Skin epidermis (tissue), 12 donors: ENCODE measurements at regions not wholly inside any gene's neighbourhood (a gene's known extent, or its start where the extent isn't known, plus 50 kb on each side); places are given as distances from the start of the nearest gene placed in this dataset.

Experiments
- H3K27ac ChIP-seq, 21 experiments: fragments of 200-600 bp; sonication (generic) in 11 of 21; one replicate each; pipeline ENCODE4 v1.5.0; 2020; ENCODE audit warnings: mild to moderate bottlenecking in 3 of 21, inconsistent platforms in 2 of 21, moderate library complexity in 2 of 21
- H3K4me3 ChIP-seq, 7 experiments: fragments of 200-600 bp; sonication (generic) in 2 of 7; one replicate each; pipeline ENCODE4 v1.5.0; 2020; ENCODE audit warnings: inconsistent platforms in 2 of 7, mild to moderate bottlenecking in 2 of 7, moderate library complexity in 1 of 7

DNA sequence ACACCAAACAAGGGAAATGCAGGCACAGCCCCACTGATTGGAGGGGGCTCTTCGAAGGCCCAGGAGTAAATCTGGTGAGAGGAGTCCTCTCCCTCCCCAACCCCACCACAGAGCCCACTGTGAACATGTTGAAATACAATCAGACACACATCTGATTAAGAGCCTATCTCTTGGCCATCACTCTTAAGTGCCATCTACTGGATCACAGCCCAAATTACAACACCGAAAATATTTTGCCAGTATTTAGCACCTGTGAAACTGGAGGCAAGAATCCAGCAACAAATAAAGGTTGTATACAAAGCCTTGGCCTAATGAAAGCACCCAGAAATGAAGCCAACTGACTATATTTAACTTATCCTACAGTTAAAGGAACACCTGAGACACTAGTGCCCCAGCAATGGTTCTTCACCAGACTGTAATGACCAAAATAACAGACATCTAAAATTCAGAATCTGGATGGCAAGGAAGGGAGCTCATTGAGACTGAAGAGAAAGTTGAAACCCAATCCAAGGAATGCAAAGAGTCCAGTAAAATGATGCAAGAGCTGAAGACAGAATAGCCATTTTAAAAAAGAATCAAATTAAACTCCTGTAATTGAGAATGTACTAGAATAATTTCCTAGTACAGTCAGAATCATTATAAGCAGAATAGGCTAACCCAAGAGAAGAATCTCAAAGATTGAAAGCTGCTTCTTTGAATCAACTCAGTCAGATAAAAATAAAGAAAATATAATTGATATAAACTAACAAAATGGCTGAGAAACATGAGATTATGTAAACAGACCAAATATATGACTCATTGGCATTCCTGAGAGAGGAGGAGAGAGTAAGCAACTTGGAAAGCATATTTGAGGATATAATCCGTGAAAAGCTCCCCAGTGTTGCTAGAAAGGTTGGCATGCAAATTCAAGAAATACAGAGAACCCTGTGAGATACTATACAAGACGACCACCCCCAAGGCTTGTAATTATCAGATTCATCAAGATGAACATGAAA, 1117.0 kb downstream of the FLRT2 start:
- Histone ChIP-seq H3K4me3 (no peak overlapping the region), H3K27ac (no peak overlapping the region)

DNA sequence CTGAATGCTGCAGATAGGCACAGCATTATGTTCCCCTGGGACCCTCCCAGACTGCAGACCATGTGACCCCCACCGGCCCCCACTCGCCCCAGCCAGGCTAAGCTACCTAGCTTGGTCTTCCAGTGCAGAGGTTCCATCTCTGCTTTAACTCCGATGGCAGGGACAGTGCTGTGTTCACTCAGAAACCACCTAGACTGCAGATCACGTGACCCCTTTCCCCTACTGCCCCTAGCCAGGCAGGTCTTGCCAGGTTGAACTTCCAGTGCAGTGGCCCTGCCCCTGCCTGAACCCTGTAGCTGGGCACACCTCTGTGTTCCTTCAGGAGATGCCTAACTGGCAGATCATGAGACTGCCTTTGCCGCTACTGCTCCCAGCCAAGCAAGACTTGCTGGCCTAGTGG, 1116.2 kb downstream of the FLRT2 start:
- no peak overlapping the region for H3K4me3 ChIP-seq
- H3K27ac ChIP-seq, result no peak overlapping the region

DNA sequence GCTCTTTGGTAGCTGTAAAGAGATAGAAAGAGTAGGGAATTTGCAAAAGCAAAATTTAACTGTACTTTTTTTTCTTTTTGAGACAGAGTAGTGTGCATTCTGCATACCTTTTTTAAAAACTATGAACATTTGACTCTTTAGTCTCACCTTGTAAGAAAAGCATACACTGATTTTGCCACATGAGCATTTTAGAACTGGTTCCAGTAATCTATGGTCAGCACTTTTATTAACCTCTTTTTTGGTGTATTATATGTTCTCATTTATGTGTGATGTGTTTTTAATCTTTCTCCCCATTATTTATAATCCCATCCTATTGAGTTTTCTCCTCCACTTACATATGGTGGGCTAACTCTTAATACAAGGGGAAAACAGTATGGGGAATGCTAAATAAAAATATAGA, 1111.4 kb downstream of the FLRT2 start:
- Histone ChIP-seq H3K4me3 (no peak overlapping the region), H3K27ac (no peak overlapping the region)

DNA sequence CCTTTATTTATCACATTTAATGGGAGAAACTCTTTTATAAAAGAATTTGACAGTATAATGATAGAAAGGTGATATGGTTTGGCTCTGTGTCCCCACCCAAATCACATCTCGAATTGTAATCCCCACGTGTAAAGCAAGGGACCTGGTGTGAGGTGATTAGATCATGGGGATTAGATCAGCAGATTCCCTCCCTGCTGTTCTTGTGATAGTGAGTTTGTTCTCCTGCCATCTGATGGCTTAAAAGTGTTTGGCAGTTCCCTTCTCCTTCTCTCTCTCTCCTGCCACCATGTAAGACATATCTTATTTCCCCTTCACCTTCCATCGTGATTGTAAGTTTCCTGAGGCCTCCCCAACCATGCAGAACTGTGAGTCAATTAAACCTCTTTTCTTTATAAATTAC, 1110.3 kb downstream of the FLRT2 start:
- Histone ChIP-seq H3K27ac (no peak overlapping the region), H3K4me3 (no peak overlapping the region)

DNA sequence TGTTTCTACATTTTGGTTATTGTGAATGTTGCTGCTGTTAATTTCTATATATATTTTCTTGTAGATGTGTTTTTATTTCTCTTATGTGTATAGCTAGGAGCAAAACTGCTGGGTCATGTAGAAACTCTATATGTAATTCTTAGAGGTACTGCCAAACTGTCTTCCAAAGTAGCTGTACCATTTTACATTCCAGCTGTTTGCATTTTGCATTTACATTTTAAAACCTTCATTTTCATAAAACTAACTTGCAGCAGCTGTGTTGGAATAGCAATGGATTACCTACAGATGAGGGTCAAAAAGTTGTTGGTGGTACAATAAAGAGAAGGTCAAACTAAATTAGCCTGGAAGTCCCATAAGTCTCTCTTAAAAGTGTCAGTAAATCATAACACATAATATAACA, 1109.7 kb downstream of the FLRT2 start:
- no peak overlapping the region for H3K4me3 ChIP-seq

DNA sequence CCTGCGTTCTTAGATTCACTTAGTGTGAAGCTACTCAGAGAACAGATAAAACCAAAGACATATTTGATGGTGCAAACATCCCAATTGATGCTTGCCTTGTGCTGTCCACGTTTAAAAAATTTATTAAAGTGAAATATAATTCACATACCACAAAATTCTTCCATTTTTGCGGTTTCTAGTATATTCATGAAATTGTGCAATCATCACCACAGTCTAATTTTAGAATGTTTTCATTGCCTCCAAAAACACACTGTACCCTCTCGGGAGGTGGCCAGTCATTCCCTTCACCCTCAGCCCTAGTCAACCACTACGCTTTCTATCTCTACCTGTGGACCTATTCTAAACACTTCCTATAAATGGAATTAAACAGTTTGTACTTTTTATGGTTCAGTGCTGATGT, 1109.2 kb downstream of the FLRT2 start:
- H3K4me3 ChIP-seq, result no peak overlapping the region
- no peak overlapping the region for H3K27ac ChIP-seq

More for the DNA sequence above, 1109.7 kb downstream of the FLRT2 start:
- no peak overlapping the region for H3K27ac ChIP-seq

DNA sequence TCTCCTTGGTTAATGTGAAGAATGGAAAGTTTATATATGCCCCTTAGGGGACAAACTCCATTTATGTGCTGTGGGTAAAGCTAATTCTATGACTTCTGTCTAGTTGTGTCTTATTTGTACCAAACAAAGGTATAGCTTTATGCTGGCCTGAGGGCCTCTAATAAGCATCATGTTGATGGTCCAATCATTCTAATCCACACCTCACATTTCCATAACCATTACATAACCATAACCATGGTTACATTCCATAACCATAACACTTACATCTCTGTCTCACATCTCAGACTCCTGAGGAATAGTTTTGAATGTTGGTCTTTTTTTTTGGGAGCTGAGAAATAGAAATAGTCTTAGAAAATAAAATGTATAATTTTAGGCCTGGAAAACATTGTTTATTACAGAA, 1097.1 kb downstream of the FLRT2 start:
- no peak overlapping the region for H3K27ac ChIP-seq
- no peak overlapping the region for H3K4me3 ChIP-seq

DNA sequence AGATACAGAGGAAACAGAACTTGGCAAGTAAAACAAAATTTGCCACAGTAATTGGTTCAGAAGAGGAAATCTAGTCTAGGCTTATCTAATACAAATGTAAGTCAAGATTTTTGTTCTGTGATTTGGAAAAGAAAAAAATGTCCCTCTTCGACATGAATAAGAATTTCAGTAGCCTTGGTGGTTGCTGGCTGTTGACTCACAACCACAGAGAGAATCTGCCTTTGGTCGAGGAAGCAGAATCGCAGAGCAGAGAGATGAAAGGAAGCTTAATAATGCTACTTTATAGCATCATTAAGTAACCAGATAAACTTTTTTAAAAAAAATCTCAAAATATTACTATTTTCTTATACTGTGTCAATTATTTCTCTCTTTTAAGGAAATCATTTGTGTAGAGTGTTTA, 1096.6 kb downstream of the FLRT2 start:
- no peak overlapping the region for H3K27ac ChIP-seq
- no peak overlapping the region for H3K4me3 ChIP-seq

DNA sequence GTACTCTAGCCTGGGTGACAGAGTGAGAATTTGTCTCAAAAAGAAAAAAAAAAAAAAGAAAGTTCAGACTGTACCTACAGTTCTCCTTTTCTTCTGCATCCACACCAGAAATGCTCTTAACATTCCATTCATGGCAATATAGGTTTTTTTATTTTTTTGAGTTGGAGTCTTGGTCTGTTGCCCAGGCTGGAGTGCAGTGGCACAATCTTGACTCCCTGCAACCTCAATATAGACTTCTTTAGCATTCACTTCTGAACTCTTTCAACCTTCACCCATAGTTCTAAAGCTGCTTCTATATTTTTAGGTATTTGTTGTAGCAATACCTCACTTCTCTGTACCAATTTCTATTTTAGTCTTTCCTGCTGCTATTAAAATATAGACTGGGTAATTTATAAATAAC, 1095.7 kb downstream of the FLRT2 start:
- no peak overlapping the region for H3K4me3 ChIP-seq
- H3K27ac ChIP-seq, result no peak overlapping the region

DNA sequence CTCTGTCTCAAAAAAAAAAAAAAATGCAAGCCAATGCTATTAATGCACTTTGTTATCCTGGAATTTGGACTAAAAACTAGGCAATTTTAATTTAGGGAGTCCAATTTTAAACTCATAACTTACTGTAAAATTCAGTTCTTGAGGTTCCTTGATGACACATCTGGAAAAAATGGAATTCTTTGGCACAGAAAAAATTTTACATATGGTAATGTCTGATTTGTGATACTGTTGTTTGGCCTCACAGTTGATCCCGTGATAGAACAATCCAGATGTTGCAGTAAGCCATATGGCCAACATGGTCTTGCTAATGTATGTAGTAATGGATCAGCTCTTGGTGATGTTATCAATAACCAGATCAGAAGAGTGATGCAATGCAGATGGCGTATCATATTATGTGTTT, 1089.8 kb downstream of the FLRT2 start:
- no peak overlapping the region for H3K27ac ChIP-seq
- no peak overlapping the region for H3K4me3 ChIP-seq

DNA sequence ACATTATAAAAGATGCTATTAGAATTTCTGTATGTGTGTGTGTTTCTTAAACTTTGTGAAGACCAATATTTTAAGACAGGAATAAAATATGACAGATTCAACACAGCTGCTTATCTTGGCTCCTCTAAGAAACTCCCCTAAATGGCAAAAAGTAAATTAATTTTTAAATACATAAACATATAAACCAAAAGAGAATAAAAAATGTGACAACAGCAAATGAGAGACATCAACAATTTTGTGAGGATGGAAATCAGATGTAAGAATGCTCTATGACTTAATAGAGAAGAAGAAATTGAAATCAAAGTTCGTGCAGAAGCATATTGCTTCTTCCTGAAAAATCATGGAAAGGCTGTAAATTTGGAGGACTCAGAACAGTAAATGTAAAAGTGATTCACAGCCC, 1083.8 kb downstream of the FLRT2 start:
- no peak overlapping the region for H3K27ac ChIP-seq
- H3K4me3 ChIP-seq, result no peak overlapping the region

DNA sequence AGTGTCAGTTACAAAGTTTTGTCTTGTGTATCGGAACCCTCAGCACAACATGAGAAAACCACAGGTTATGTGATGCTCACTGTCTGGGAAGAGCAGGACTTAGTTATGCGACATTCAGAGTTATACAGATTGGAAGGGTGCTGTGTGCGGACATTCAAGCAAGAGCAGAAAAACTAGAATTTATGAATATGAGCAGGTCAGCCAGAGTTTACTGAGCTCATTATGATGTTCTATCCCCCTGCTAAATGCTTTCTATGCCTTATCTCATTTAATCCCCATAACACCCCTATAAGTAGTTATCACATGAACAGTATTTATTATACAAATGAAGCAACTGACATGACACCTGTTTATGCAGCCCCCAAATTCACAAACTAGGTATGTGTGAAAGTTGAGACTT, 1083.2 kb downstream of the FLRT2 start:
- Histone ChIP-seq H3K27ac (no peak overlapping the region), H3K4me3 (no peak overlapping the region)

DNA sequence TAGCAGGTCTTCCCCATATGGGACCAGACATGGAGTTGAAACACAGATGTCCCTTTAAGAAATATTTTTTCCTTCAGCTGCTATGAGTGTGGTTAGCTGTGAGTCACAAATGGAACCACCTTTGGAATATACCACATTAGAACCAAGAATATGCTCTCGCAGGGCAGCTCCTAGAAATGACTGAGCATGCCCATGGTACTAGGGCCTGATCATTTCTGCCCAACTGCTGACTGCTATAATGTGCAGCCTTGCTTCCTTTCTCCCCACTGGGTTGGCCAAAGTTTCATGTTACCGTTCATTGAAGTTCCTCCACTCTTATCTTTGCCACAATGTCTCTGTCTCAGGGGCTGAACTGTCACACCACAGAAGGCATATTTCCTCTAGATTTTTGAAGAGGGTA, 1074.6 kb downstream of the FLRT2 start:
- Histone ChIP-seq H3K4me3 (no peak overlapping the region), H3K27ac (no peak overlapping the region)

DNA sequence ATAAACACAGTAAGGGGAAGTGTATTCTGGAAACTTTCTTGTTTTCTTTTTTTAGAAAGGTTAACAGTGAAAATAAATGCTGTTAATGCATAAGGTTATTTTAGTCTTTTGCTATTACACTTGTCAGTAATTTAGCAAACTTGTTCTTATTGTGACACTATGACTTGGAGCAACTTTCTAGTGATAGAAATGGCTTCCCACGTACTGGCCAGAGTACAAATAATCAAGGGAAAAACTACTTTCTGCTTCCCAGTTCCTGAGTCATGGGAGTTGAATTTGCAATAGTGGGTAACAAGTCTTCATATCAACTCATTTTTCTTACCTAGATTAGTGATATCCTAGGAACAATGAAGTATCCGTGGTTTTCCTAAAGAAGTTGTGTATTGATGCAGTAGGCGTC, 1072.3 kb downstream of the FLRT2 start:
- Histone ChIP-seq H3K27ac (no peak overlapping the region), H3K4me3 (no peak overlapping the region)

DNA sequence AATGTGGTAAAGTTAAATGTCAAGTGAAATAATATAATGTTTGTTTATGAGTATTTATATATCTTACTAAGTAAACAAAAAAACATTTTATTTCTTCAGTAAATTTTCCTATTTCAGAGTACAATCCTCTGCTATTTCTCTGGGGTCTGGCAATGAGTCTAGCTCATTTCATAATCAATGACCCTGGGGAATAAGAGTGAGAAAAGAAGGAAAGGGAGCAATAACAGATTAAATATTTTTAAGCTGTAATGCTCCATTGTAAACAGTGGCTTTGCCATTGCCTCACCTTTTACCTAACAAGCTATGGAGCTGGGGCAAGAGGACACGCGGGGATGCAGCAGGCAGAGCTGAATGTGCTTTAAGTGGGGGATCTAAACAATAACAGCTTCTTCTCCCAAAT, 1071.9 kb downstream of the FLRT2 start:
- Histone ChIP-seq H3K4me3 (no peak overlapping the region), H3K27ac (no peak overlapping the region)

DNA sequence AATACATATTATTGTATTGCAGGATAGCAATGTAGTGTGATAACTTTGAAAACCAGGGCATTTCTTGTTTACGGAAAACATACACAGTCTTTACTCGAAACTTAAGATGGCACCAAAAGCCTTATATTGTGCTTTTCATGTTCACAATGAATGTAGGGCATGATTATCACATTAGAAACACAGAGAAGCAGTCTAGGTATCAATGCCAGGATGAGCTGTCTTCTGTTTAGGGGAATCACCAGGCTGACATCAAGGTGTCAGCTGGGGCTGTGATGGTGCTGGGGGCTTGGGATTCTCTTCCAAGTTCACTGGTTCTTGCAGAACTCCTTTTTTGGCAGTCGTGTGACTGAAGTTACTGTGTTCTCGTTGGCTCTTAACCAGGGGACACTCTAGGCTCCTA, 1067.3 kb downstream of the FLRT2 start:
- no peak overlapping the region for H3K27ac ChIP-seq
- H3K4me3 ChIP-seq, result no peak overlapping the region

DNA sequence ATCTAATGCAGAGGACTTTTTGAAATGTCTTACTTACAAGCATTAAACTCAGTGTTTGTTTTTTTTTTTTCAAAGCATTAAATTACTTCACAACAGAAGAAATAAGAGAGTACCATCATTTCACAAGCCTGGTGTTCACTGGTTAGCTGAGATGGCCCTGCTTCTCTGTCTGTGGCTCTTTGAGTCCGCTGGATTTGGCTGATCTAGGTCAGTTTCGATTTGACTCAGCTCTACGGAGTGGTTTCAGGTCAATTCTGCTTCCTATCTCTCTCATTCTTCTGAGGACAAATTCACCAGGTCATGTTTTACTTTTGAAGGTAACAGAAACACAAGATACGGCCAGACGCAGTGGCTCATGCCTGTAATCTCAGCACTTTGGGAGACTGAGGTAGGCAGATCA, 1066.1 kb downstream of the FLRT2 start:
- Histone ChIP-seq H3K27ac (no peak overlapping the region), H3K4me3 (no peak overlapping the region)

DNA sequence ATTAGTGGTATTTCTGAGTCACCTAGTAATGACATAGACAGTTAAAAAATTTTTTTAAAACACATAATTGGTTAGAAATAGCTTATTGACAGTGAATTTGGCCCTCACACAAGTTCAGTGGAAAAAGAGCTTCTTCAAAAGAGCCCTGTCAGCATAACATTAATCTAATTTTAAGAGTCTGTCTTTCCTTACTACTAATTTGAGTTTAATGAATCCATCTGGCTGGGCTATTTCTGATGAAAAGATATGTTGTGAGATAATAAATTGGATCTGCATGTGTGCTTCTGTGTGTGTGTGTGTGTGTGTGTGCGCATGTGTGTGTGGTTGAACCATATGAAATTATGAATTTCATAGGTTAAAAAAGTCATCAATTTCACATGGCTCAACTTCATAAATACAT, 1045.2 kb downstream of the FLRT2 start:
- Histone ChIP-seq H3K27ac (no peak overlapping the region), H3K4me3 (no peak overlapping the region)

DNA sequence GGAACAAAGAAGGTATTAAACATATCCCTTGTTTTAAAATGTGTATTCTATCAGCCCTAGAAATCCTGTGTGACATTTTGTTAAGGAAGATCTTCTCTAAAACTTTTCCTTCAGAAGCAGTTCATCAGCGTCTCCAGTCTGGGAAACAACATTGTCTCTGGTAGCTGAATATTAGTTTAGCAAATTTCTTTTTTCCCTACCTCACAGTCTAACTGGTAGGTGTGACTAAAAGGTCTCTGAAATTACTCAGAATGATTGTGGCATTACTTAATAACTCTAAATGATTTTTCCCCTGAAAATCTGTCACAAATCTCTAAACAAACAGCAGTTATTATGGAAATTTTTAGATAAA, 1044.8 kb downstream of the FLRT2 start:
- Histone ChIP-seq H3K4me3 (no peak overlapping the region), H3K27ac (no peak overlapping the region)

DNA sequence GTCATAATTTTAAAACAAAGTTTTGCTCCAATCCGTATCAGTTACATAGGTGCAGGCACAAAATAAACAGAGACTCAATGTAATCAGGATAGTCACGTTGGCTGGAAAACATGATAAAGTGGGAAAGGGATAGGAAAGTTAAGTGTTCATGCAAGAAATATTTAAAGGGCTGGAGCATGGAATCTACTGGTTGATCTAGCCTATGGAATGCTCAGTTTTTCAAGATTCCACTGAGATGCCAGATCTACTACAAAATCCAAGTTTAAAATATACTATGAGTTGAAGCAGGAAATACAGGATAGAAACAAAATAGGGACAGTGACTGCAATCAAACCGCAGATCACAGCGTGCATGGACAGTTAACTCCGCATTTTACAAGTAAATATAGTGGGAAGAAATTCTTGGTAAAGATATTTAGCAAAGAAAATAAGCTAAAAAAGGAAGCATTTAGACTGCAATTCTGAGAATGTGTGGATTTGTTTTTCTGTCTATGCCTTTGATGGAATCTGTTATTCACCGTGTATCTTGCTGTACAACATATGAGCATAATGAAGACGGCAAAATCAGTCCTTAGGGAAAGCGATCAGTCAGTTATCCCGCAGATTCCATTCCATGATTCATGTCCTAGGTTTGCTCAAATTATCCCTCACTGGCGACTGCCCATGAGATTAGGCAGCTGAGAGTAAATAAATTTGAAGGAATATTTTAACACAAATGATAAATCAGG, 1044.3 kb downstream of the FLRT2 start:
- H3K4me3 ChIP-seq, result no peak overlapping the region
- H3K27ac ChIP-seq, result no peak overlapping the region

DNA sequence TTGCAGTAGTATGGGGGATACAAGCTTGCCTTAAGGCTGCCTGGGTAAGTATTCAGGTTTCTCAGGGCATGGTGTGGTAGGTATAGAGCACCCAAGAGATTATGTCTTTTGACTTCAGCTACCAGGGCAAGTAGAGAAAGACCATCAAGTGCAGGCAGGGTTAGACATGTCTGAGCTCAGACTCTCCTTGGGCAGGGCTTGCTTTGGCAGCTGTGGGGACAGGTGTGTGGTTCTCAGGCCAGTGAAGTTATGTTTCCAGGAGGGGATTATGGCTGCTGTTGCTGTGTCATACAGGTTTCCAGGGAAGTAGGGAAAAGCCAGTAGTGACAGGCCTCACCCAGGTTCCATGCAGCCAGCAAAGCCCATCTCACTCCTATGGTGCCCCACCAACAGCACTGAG, 1040.4 kb downstream of the FLRT2 start:
- H3K27ac ChIP-seq, result no peak overlapping the region
- H3K4me3 ChIP-seq, result no peak overlapping the region
